Pancreas (tissue), 10 donors: ENCODE measurements at regions not wholly inside any gene's neighbourhood (a gene's known extent, or its start where the extent isn't known, plus 50 kb on each side); places are given as distances from the start of the nearest gene placed in this dataset.

Experiments used
- ATAC-seq, 4 donors: fragments of 200-7000 bp; cut with Tn5 transposase; one replicate each; pipeline versions ENCODE4 v1.8.0 to v1.9.1; 2020; ENCODE audit warnings: mild to moderate bottlenecking in 4 of 4, moderate library complexity in 4 of 4
- DNase-seq, 6 donors: peaks; one replicate each; pipeline ENCODE4 v3.0.0-alpha.2; 2020
- FAIRE-seq: peaks from 2 replicates; lab custom pipeline; 2012; peaks lifted over from hg19 to GRCh38; lab: Jason Lieb, UNC
- H3K27ac ChIP-seq, 4 donors: fragments of 200-600 bp; sonication (generic); 1 replicate in 3 of 4; 2 replicates in 1 of 4; pipeline versions ENCODE4 v1.5.0 to v1.8.0; 2020
- H3K27me3 ChIP-seq, 4 donors: fragments of 200-600 bp; one replicate each; pipeline ENCODE4 v1.8.0; 2021
- H3K36me3 ChIP-seq, 3 donors: fragments of 200-600 bp; sonication (generic) in 1 of 3; one replicate each; pipeline versions ENCODE4 v1.5.0 to v1.8.0; 2020 to 2021
- H3K4me1 ChIP-seq, 3 donors: fragments of 200-600 bp; one replicate each; pipeline ENCODE4 v1.8.0; 2021
- H3K4me3 ChIP-seq, 4 donors: fragments of 200-600 bp; sonication (generic) in 2 of 4; one replicate each; pipeline versions ENCODE4 v1.5.0 to v1.8.0; 2020 to 2021
- H3K9me3 ChIP-seq, 4 donors: fragments of 200-600 bp; one replicate each; pipeline ENCODE4 v1.8.0; 2021
- WGBS, 2 donors: extraction: QIAGEN DNeasy Blood & Tissue Kit; methylation state at CpG; one replicate each; pipeline ENCODE4 v1.1.7; 2013; 5-methylcytosine and 5-hydroxymethylcytosine counted together
- intact Hi-C, 3 donors: fragments of 100-400 bp; cut with DNase I; formaldehyde crosslinking; loops; one replicate each; pipeline versions ENCODE4 v1.11.1 to v1.14.2; 2022
- TF ChIP-seq, protein P1 (sequence below), 4 donors: fragments of 200-600 bp; sonication (generic) in 3 of 4; IDR thresholded peaks; one replicate each; pipeline versions ENCODE4 v1.5.0 to v1.8.0; 2021; ENCODE audit warnings: antibody characterized with exemption in 4 of 4
- donor health status: healthy with polysubstance abuse.
- donor health status: DM: no; HTN: no; CAD: no; lungs with moderate emphysema.
- donor health status: DM: no; HTN: no; CAD: no.
- donor health status: control.
- donor health status: control.
- donor health status: Bipolar disorder and iron deficiency.
- donor health status: DM: yes; HTN: yes; CAD: no.
- donor health status: DM: no; HTN: no; CAD: no.
- donor health status: DM: no; HTN: no; CAD: no.
- donor health status: DM: yes; HTN: yes; CAD: no.

DNA sequence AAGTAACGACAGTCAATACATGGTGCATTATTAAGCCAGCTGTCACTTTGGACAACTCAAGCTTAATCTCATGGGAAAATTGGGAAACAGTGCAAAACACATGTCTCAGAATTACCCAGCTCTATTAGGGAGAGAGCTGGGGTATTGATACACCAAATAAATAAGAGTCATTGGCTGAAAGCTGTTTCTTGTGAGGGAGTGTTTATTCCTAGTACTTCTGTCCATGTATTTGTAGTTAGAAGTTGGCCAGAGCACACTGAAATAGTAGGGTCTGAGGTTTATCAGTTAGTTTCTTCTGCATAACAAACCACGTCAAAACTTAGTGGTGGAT is 192.0 kb upstream of the RALGAPA2 start:
- FAIRE-seq = no peak
- TF ChIP-seq, protein P1, sequence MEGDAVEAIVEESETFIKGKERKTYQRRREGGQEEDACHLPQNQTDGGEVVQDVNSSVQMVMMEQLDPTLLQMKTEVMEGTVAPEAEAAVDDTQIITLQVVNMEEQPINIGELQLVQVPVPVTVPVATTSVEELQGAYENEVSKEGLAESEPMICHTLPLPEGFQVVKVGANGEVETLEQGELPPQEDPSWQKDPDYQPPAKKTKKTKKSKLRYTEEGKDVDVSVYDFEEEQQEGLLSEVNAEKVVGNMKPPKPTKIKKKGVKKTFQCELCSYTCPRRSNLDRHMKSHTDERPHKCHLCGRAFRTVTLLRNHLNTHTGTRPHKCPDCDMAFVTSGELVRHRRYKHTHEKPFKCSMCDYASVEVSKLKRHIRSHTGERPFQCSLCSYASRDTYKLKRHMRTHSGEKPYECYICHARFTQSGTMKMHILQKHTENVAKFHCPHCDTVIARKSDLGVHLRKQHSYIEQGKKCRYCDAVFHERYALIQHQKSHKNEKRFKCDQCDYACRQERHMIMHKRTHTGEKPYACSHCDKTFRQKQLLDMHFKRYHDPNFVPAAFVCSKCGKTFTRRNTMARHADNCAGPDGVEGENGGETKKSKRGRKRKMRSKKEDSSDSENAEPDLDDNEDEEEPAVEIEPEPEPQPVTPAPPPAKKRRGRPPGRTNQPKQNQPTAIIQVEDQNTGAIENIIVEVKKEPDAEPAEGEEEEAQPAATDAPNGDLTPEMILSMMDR (IDR thresholded peaks at IDR 0.05) = no peak
- Histone ChIP-seq H3K4me1 (no peaks in the 10 kb centered on the region), H3K27me3 (no peaks in the 10 kb centered on the region), H3K9me3 (no peaks in the 10 kb centered on the region), H3K4me3 (no peak overlapping the region), H3K36me3 (no peaks in the 10 kb centered on the region), H3K27ac (no peak overlapping the region)
- ATAC-seq = no peak
- intact Hi-C loops = no loop called here
- WGBS, 2 donors = 69 to 85% methylated on average over 2 of the region's 2 CpGs
- no peak for DNase-seq

GRCh38 chr20:20903773-20904500 is 191.5 kb upstream of the RALGAPA2 start:
- intact Hi-C loops = no loop called here
- FAIRE-seq (no peak), DNase-seq (no peak), ATAC-seq (no peak)
- 60 to 70% methylated on average over 2 of the region's 2 CpGs for WGBS, 2 donors
- TF ChIP-seq, protein P1 (IDR thresholded peaks at IDR 0.05) = no peak
- H3K4me3 ChIP-seq = no peak overlapping the region
- H3K4me1 ChIP-seq = no peaks in the 10 kb centered on the region
- no peaks in the 10 kb centered on the region for H3K27me3 ChIP-seq
- no peaks in the 10 kb centered on the region for H3K9me3 ChIP-seq
- no peak overlapping the region for H3K27ac ChIP-seq
- H3K36me3 ChIP-seq = no peaks in the 10 kb centered on the region

GRCh38 chr20:20897922-20898321 is 185.5 kb upstream of the RALGAPA2 start:
- Histone ChIP-seq H3K36me3 (no peaks in the 10 kb centered on the region), H3K27ac (no peak overlapping the region), H3K9me3 (no peaks in the 10 kb centered on the region), H3K27me3 (no peaks in the 10 kb centered on the region), H3K4me3 (no peak overlapping the region), H3K4me1 (no peaks in the 10 kb centered on the region)
- TF ChIP-seq, protein P1 (IDR thresholded peaks at IDR 0.05) = no peak
- FAIRE-seq (no peak), DNase-seq (no peak), ATAC-seq (no peak)
- intact Hi-C loops = no loop called here
- 32 to 40% methylated on average over 4 of the region's 4 CpGs for WGBS, 2 donors

DNA sequence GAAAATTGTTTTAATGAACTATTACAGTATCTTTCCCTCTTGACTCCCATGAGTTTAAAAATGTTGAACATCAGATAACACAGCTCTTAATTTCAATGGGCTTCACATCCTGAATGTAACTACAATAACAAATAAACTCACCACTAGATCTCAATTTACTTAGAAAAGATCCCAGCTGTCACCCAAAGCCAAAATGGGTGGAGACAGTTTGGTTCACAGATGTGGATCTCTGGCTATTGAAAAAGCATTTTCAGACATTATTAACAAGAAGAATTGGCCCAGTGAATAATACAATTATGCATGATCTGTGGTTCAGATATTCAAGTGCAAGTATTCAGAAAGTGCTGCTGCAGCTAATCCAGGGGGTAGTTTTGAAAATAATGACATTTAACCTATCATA is 184.7 kb upstream of the RALGAPA2 start:
- Histone ChIP-seq H3K4me3 (no peak overlapping the region), H3K27ac (no peak overlapping the region), H3K4me1 (no peaks in the 10 kb centered on the region), H3K27me3 (no peaks in the 10 kb centered on the region), H3K36me3 (no peaks in the 10 kb centered on the region), H3K9me3 (no peaks in the 10 kb centered on the region)
- no peak for ATAC-seq
- no peak for FAIRE-seq
- TF ChIP-seq, protein P1 (IDR thresholded peaks at IDR 0.05) = no peak
- no peak for DNase-seq
- intact Hi-C loops = no loop called here

GRCh38 chr20:20896606-20897005 is 184.2 kb upstream of the RALGAPA2 start:
- TF ChIP-seq, protein P1 (IDR thresholded peaks at IDR 0.05) = no peak
- ATAC-seq = no peak
- H3K27ac ChIP-seq = no peak overlapping the region
- H3K4me3 ChIP-seq = no peak overlapping the region
- no peaks in the 10 kb centered on the region for H3K27me3 ChIP-seq
- no peak for DNase-seq
- no peaks in the 10 kb centered on the region for H3K36me3 ChIP-seq
- WGBS, 2 donors = 72 to 81% methylated on average over 3 of the region's 3 CpGs
- intact Hi-C loops = no loop called here
- H3K4me1 ChIP-seq = no peaks in the 10 kb centered on the region
- no peaks in the 10 kb centered on the region for H3K9me3 ChIP-seq
- no peak for FAIRE-seq
